Endothelial cell of umbilical vein (primary cell): ENCODE measurements at regions not wholly inside any gene's neighbourhood (a gene's known extent, or its start where the extent isn't known, plus 50 kb on each side); places are given as distances from the start of the nearest gene placed in this dataset.
A peak's percentile ranks its signal among the peaks of the same experiment; 100 is the strongest.

ENCODE experiments used
- BruUV-seq: library from RNA; stranded (reverse); fragments of 400-500 nt; replicated peaks from 2 replicates; lab custom pipeline; 2021; lab: Mats Ljungman, UMichigan
- CTCF ChIA-PET: fragments of 300-600, 350-600 bp; sonication (Branson Sonifier 250); formaldehyde crosslinking; loops from one replicate; lab custom pipeline; 2021; ENCODE audit warnings: antibody characterized with exemption, inconsistent platforms; lab: Charles Lee
- POLR2A ChIA-PET: fragments of 300-600, 350-600 bp; sonication (Branson Sonifier 250); formaldehyde crosslinking; loops from one replicate; lab custom pipeline; 2021; ENCODE audit warnings: antibody characterized with exemption, inconsistent platforms; lab: Charles Lee
- DNase-seq: peaks from one replicate; pipeline ENCODE4 v3.0.0-alpha.2; 2011; ENCODE audit warnings: low read depth, low spot score
- FAIRE-seq: peaks from 2 replicates; lab custom pipeline; 2011; peaks lifted over from hg19 to GRCh38; lab: Jason Lieb, UNC
- H2AFZ ChIP-seq: 2 replicates; pipeline ENCODE4 v1.6.0; 2012; ENCODE audit warnings: low read depth, low read length, control low read depth, inconsistent platforms
- H3K27ac ChIP-seq: 2 replicates; pipeline ENCODE4 v1.5.1; 2011; ENCODE audit warnings: low read depth, mild to moderate bottlenecking, control low read depth, low read length, moderate library complexity; ENCODE audit not compliant: insufficient read depth
- H3K27me3 ChIP-seq, 2 experiments: 2 replicates each; pipeline versions ENCODE4 v1.6.0 to v1.6.1; 2011; ENCODE audit warnings: low read length in 2 of 2, mixed read lengths in 1 of 2; ENCODE audit not compliant: control insufficient read depth in 2 of 2, insufficient read depth in 2 of 2
- H3K36me3 ChIP-seq, 2 experiments: 2 replicates in 1 of 2; 3 replicates in 1 of 2; pipeline ENCODE4 v1.5.1; 2011; ENCODE audit warnings: low read length in 2 of 2, mild to moderate bottlenecking in 1 of 2, moderate library complexity in 1 of 2; ENCODE audit not compliant: control insufficient read depth in 2 of 2, insufficient read depth in 2 of 2; ENCODE audit errors: extremely low read depth in 1 of 2
- H3K4me1 ChIP-seq: 3 replicates; pipeline ENCODE4 v1.5.1; 2011; ENCODE audit warnings: mild to moderate bottlenecking, low read length; ENCODE audit not compliant: control insufficient read depth, insufficient read depth; ENCODE audit errors: extremely low read depth
- H3K4me2 ChIP-seq: 2 replicates; pipeline ENCODE4 v1.6.1; 2011; ENCODE audit warnings: low read length, control low read depth, mixed read lengths; ENCODE audit not compliant: insufficient read depth
- H3K4me3 ChIP-seq, 3 experiments: fragments of 200-600 bp in 1 of 3; sonication (generic), shearing (Covaris generic) in 1 of 3; replicated peaks in 1 of 3; 2 replicates each; pipeline ENCODE4 v1.5.1; 2011 to 2016; ENCODE audit warnings: control low read depth in 3 of 3, low read length in 3 of 3, mild to moderate bottlenecking in 2 of 3, inconsistent platforms in 1 of 3, low read depth in 1 of 3, moderate library complexity in 1 of 3; ENCODE audit not compliant: insufficient read depth in 1 of 3
- H3K79me2 ChIP-seq: 2 replicates; pipeline ENCODE4 v1.6.0; 2012; ENCODE audit warnings: low read length, inconsistent platforms; ENCODE audit not compliant: control insufficient read depth, insufficient read depth
- H3K9ac ChIP-seq: replicated peaks from 2 replicates; pipeline ENCODE3; 2011; ENCODE audit warnings: low read length, control low read depth; ENCODE audit not compliant: insufficient read depth; ENCODE audit errors: extremely low read depth
- H3K9me1 ChIP-seq: replicated peaks from 3 replicates; pipeline ENCODE4 v1.6.0; 2011; ENCODE audit warnings: mild to moderate bottlenecking, low read length; ENCODE audit not compliant: control insufficient read depth, insufficient read depth; ENCODE audit errors: extremely low read depth
- H3K9me3 ChIP-seq: replicated peaks from 2 replicates; pipeline ENCODE4 v1.5.1; 2012; ENCODE audit warnings: low read length, inconsistent platforms; ENCODE audit not compliant: control insufficient read depth, insufficient read depth
- H4K20me1 ChIP-seq: replicated peaks from 2 replicates; pipeline ENCODE3; 2011; ENCODE audit warnings: mild to moderate bottlenecking, low read length; ENCODE audit not compliant: control insufficient read depth, insufficient read depth; ENCODE audit errors: extremely low read depth
- CTCF ChIP-seq, 2 donors: IDR thresholded peaks; 1 replicate in 1 of 2; 2 replicates in 1 of 2; pipeline ENCODE4 v1.5.1; 2011; ENCODE audit warnings: low read length in 2 of 2, mild to moderate bottlenecking in 2 of 2, moderate library complexity in 2 of 2, control low read depth in 1 of 2, inconsistent platforms in 1 of 2, low read depth in 1 of 2; ENCODE audit not compliant: insufficient read depth in 1 of 2; ENCODE audit errors: extremely low read depth in 1 of 2
- EZH2 ChIP-seq: IDR thresholded peaks from 2 replicates; pipeline ENCODE4 v1.6.1; 2012; ENCODE audit warnings: borderline replicate concordance, low read depth, mild to moderate bottlenecking, moderate library complexity, low read length, inconsistent platforms; ENCODE audit not compliant: severe bottlenecking
- FOS ChIP-seq: IDR thresholded peaks from 2 replicates; pipeline ENCODE4 v1.6.1; 2011; ENCODE audit warnings: mild to moderate bottlenecking, low read length, moderate library complexity, borderline replicate concordance; ENCODE audit not compliant: insufficient read depth
- GATA2 ChIP-seq: IDR thresholded peaks from 2 replicates; pipeline ENCODE4 v1.7.0; 2011; ENCODE audit warnings: low read depth, mild to moderate bottlenecking, moderate library complexity, mixed read lengths, low read length; ENCODE audit not compliant: insufficient read length, insufficient read depth
- JUN ChIP-seq: IDR thresholded peaks from 2 replicates; pipeline ENCODE4 v1.6.1; 2011; ENCODE audit warnings: borderline replicate concordance, low read depth; ENCODE audit not compliant: insufficient read length, insufficient read depth
- MAX ChIP-seq: IDR thresholded peaks from 2 replicates; pipeline ENCODE4 v1.6.1; 2011; ENCODE audit not compliant: insufficient read depth, insufficient read length
- MYC ChIP-seq: IDR thresholded peaks from one replicate; pipeline ENCODE4 v1.6.1; 2011; ENCODE audit warnings: mild to moderate bottlenecking, low read depth, low read length
- POLR2A ChIP-seq: IDR thresholded peaks from 2 replicates; pipeline ENCODE4 v1.6.1; 2012; ENCODE audit warnings: low read depth, mild to moderate bottlenecking, control low read depth, low read length
- POLR2AphosphoS5 ChIP-seq: IDR thresholded peaks from 2 replicates; pipeline ENCODE4 v1.6.1; 2012; ENCODE audit warnings: low read depth, mild to moderate bottlenecking, control low read depth, low read length, moderate library complexity; ENCODE audit not compliant: insufficient read depth
- dilution Hi-C: fragments of 300-500 bp; cut with MboI; formaldehyde crosslinking; loops from one replicate; pipeline ENCODE4 v1.15.0; 2019; ENCODE audit warnings: low sequenced_read_pairs; ENCODE audit not compliant: extremely low pct_ligation_motif_present
- intact Hi-C: fragments of 100-400 bp; cut with micrococcal nuclease; formaldehyde crosslinking; loops from one replicate; pipeline ENCODE4 v1.10.0; 2022

- Histone ChIP-seq H3K27ac (peak overlapping the region; percentile 99), H4K20me1 (no peaks in the 10 kb centered on the region), H3K79me2 (no peaks in the 10 kb centered on the region), H3K4me3 (no peak overlapping the region), H3K36me3 (no peaks in the 10 kb centered on the region), H3K4me1 (peaks cover 72% of the 10 kb centered on the region), H2AFZ (no peak overlapping the region), H3K9ac (peak overlapping the region; percentile 87), H3K9me3 (no peaks in the 10 kb centered on the region), H3K4me2 (peak overlapping the region; percentile 66), H3K27me3 (no peaks in the 10 kb centered on the region), H3K9me1 (no peaks in the 10 kb centered on the region)
- TF ChIP-seq FOS (peak; percentile 90), CTCF (IDR thresholded peaks at IDR 0.05; ENCODE audit: extremely low read depth in 1 of 2, insufficient read depth in 1 of 2, low read depth in 1 of 2, low read length in 2 of 2) (no peak), POLR2AphosphoS5 (peak; percentile 59), MAX (no peak), GATA2 (no peak), POLR2A (no peak), MYC (peak; percentile 63), EZH2 (no peak), JUN (peak; percentile 88)
- dilution Hi-C loops: no loop called here
- peak; percentile 91 for FAIRE-seq
- CTCF ChIA-PET: interaction anchor here (1.1 to 4.0 kb wide), 6 partner anchors 21 to 155 kb away, joined by 3 to 16 read pairs (median 6); partner anchors contain the start of gene CCN2
- DNase-seq: peak; percentile 98
- POLR2A ChIA-PET: interaction anchor here (0.6 to 7.0 kb wide), 7 partner anchors 9 to 114 kb away, joined by 5 to 167 read pairs (median 12); partner anchors contain the start of gene CCN2
- BruUV-seq: no TSS peak
- intact Hi-C loops: loop anchor here (1.0 kb wide), 10 partner anchors 9 to 155 kb away; partner anchors contain the start of gene CCN2
Measured at GRCh38 chr6:132063738-132064137, 112.6 kb upstream of the CCN2 start.
